IMR-90 (cell line): ENCODE measurements at regions not wholly inside any gene's neighbourhood (a gene's known extent, or its start where the extent isn't known, plus 50 kb on each side); places are given as distances from the start of the nearest gene placed in this dataset.

ENCODE experiments used
- CEBPB ChIP-seq: IDR thresholded peaks from 2 replicates; pipeline ENCODE4 v1.6.1; 2012; ENCODE audit warnings: low read depth, low read length, improper control_type of control experiment
- CTCF ChIP-seq: conservative IDR thresholded peaks from 2 replicates; pipeline ENCODE4 v1.5.1; 2012; ENCODE audit warnings: mild to moderate bottlenecking, low read depth, low read length, improper control_type of control experiment
- FOS ChIP-seq: fragments of 150-350 bp; IDR thresholded peaks from 2 replicates; pipeline ENCODE4 v1.6.1; 2016; ENCODE audit warnings: low read depth, low read length
- MAZ ChIP-seq: IDR thresholded peaks from 2 replicates; pipeline ENCODE4 v1.6.1; 2012; ENCODE audit warnings: low read depth, mild to moderate bottlenecking, low read length, improper control_type of control experiment, moderate library complexity, borderline replicate concordance
- POLR2A ChIP-seq: IDR thresholded peaks from 2 replicates; pipeline ENCODE4 v1.6.1; 2012; ENCODE audit warnings: mild to moderate bottlenecking, low read depth, low read length

GRCh38 chr4:174089711-174090110 lies 193.8 kb downstream of the FBXO8 start:
- no peak for TF ChIP-seq POLR2A
- TF ChIP-seq CTCF: no peak
- TF ChIP-seq FOS: no peak
- TF ChIP-seq CEBPB: no peak
- no peak for TF ChIP-seq MAZ
